SK-N-SH (cell line): ENCODE measurements at regions not wholly inside any gene's neighbourhood (a gene's known extent, or its start where the extent isn't known, plus 50 kb on each side); places are given as distances from the start of the nearest gene placed in this dataset.

Experiments
- CTCF ChIA-PET: fragments of 300-600, 350-600 bp; formaldehyde crosslinking; extraction: SDS; loops from one replicate; lab custom pipeline; 2021; lab: Yijun Ruan, JAX
- POLR2A ChIA-PET: fragments of 350-600 bp; sonication (Branson Sonifier 250); formaldehyde crosslinking; extraction: SDS; loops from one replicate; lab custom pipeline; 2020; ENCODE audit warnings: antibody characterized with exemption, inconsistent platforms; lab: Yijun Ruan, JAX
- DNase-seq: peaks from one replicate; pipeline ENCODE4 v3.0.0; 2012
- H2AFZ ChIP-seq: fragments of 200-600 bp; sonication (generic); 2 replicates; pipeline ENCODE4 v1.8.1; 2016; ENCODE audit warnings: antibody characterized with exemption, mild to moderate bottlenecking, low read depth
- H3F3A ChIP-seq: fragments of 200-600 bp; sonication (generic); replicated peaks from 2 replicates; pipeline ENCODE3; 2016; ENCODE audit warnings: antibody characterized with exemption, mild to moderate bottlenecking; ENCODE audit not compliant: insufficient read depth
- H3K27ac ChIP-seq, 2 experiments: fragments of 200-500 bp in 1 of 2; fragments of 200-600 bp in 1 of 2; sonication (Bioruptor generic) in 1 of 2; sonication (generic), shearing (Covaris generic) in 1 of 2; 2 replicates each; pipeline versions ENCODE4 v1.5.1 to v1.6.1; 2014 to 2016; ENCODE audit warnings: low read depth in 2 of 2, inconsistent platforms in 1 of 2, low read length in 1 of 2, mild to moderate bottlenecking in 1 of 2, mixed read lengths in 1 of 2
- H3K27me3 ChIP-seq: fragments of 200-600 bp; sonication (generic), shearing (Covaris generic); 2 replicates; pipeline ENCODE4 v1.6.1; 2016; ENCODE audit warnings: mixed run types; ENCODE audit not compliant: insufficient read depth
- H3K36me3 ChIP-seq, 2 experiments: fragments of 200-500 bp in 1 of 2; fragments of 200-600 bp in 1 of 2; sonication (Bioruptor generic) in 1 of 2; sonication (generic) in 1 of 2; replicated peaks in 1 of 2; 2 replicates each; pipeline versions ENCODE3 to v1.5.1; 2014 to 2016; ENCODE audit warnings: low read length in 1 of 2, mild to moderate bottlenecking in 1 of 2; ENCODE audit not compliant: insufficient read depth in 2 of 2, control insufficient read depth in 1 of 2
- H3K4me1 ChIP-seq, 2 experiments: fragments of 200-500 bp in 1 of 2; fragments of 200-600 bp in 1 of 2; sonication (Bioruptor generic) in 1 of 2; sonication (generic), shearing (Covaris generic) in 1 of 2; 2 replicates each; pipeline versions ENCODE4 v1.5.1 to v1.6.1; 2014 to 2016; ENCODE audit warnings: low read depth in 1 of 2, low read length in 1 of 2, mixed run types in 1 of 2; ENCODE audit not compliant: insufficient read depth in 2 of 2, control insufficient read depth in 1 of 2
- H3K4me2 ChIP-seq: fragments of 200-600 bp; sonication (generic), shearing (Covaris generic); 2 replicates; pipeline ENCODE4 v1.6.1; 2017; ENCODE audit warnings: mixed run types
- H3K4me3 ChIP-seq, 2 experiments: fragments of 200-500 bp in 1 of 2; fragments of 200-600 bp in 1 of 2; sonication (Bioruptor generic) in 1 of 2; sonication (generic), shearing (Covaris generic) in 1 of 2; 2 replicates each; pipeline versions ENCODE4 v1.5.1 to v1.8.1; 2014 to 2016; ENCODE audit warnings: low read depth in 2 of 2, inconsistent platforms in 1 of 2, low read length in 1 of 2, mild to moderate bottlenecking in 1 of 2, mixed read lengths in 1 of 2, moderate library complexity in 1 of 2
- H3K79me2 ChIP-seq: fragments of 200-600 bp; sonication (generic); 2 replicates; pipeline ENCODE4 v1.8.1; 2017; ENCODE audit warnings: mild to moderate bottlenecking; ENCODE audit not compliant: insufficient read depth
- H3K9ac ChIP-seq: fragments of 200-600 bp; sonication (generic); 2 replicates; pipeline ENCODE4 v1.6.1; 2017; ENCODE audit warnings: mixed run types
- H3K9me2 ChIP-seq: fragments of 200-600 bp; sonication (generic); 2 replicates; pipeline ENCODE4 v1.6.1; 2017; ENCODE audit warnings: mixed run types
- H3K9me3 ChIP-seq: fragments of 200-600 bp; sonication (generic); 2 replicates; pipeline ENCODE4 v1.6.1; 2017; ENCODE audit warnings: mixed run types, mild to moderate bottlenecking, moderate library complexity
- H4K20me1 ChIP-seq: fragments of 200-600 bp; sonication (generic); 2 replicates; pipeline ENCODE4 v1.6.1; 2017; ENCODE audit warnings: mild to moderate bottlenecking, mixed run types; ENCODE audit not compliant: insufficient read depth
- ELF1 ChIP-seq: IDR thresholded peaks from 2 replicates; pipeline ENCODE4 v1.4.0; 2012
- EP300 ChIP-seq, 2 experiments: IDR thresholded peaks; 2 replicates each; pipeline versions ENCODE4 v1.4.0 to v1.6.1; 2012; ENCODE audit warnings: borderline replicate concordance in 1 of 2, low read depth in 1 of 2, low read length in 1 of 2
- FOXJ3 ChIP-seq: sonication (generic); formaldehyde crosslinking; IDR thresholded peaks from 2 replicates; pipeline ENCODE4 v1.5.1; 2020; ENCODE audit warnings: mild to moderate bottlenecking, missing genetic modification reagents
- GABPA ChIP-seq: IDR thresholded peaks from 2 replicates; pipeline ENCODE4 v1.4.0; 2012; ENCODE audit warnings: low read depth, mild to moderate bottlenecking
- GATA2 ChIP-seq: sonication (generic); formaldehyde crosslinking; IDR thresholded peaks from 2 replicates; pipeline ENCODE4 v1.5.0; 2020; ENCODE audit warnings: mild to moderate bottlenecking, missing genetic modification reagents
- IRF3 ChIP-seq: fragments of 150-350 bp; IDR thresholded peaks from 2 replicates; pipeline ENCODE4 v1.6.1; 2016; ENCODE audit warnings: mild to moderate bottlenecking, low read depth, low read length
- JUND ChIP-seq: IDR thresholded peaks from 2 replicates; pipeline ENCODE4 v1.4.0; 2012
- MXI1 ChIP-seq: IDR thresholded peaks from 2 replicates; pipeline ENCODE4 v1.6.1; 2012; ENCODE audit warnings: mild to moderate bottlenecking, low read depth, low read length, improper control_type of control experiment
- RAD21 ChIP-seq: IDR thresholded peaks from 2 replicates; pipeline ENCODE4 v1.6.1; 2012; ENCODE audit warnings: mild to moderate bottlenecking, low read length
- RCOR1 ChIP-seq: fragments of 150-350 bp; IDR thresholded peaks from 2 replicates; pipeline ENCODE4 v1.6.1; 2017; ENCODE audit warnings: antibody characterized with exemption, low read length
- REST ChIP-seq: IDR thresholded peaks from 2 replicates; pipeline ENCODE4 v1.6.1; 2012; ENCODE audit warnings: mild to moderate bottlenecking, low read depth, low read length, moderate library complexity
- RFX5 ChIP-seq: IDR thresholded peaks from 2 replicates; pipeline ENCODE4 v1.6.1; 2012; ENCODE audit warnings: mild to moderate bottlenecking, improper control_type of control experiment, low read length
- SIN3A ChIP-seq: IDR thresholded peaks from 2 replicates; pipeline ENCODE4 v1.6.1; 2012; ENCODE audit warnings: low read depth, mild to moderate bottlenecking, low read length, moderate library complexity, borderline replicate concordance
- TAF1 ChIP-seq: IDR thresholded peaks from 2 replicates; pipeline ENCODE4 v1.6.1; 2012; ENCODE audit warnings: low read depth, mild to moderate bottlenecking, low read length, moderate library complexity, borderline replicate concordance
- USF2 ChIP-seq: fragments of 150-350 bp; IDR thresholded peaks from 2 replicates; pipeline ENCODE4 v1.6.1; 2017; ENCODE audit warnings: antibody characterized with exemption, low read length, low read depth, borderline replicate concordance
- WGBS: methylation state at CpG from one replicate; pipeline ENCODE4 v1.1.6; 2017; ENCODE audit warnings: low lambda C conversion rate; 5-methylcytosine and 5-hydroxymethylcytosine counted together

GRCh38 chr9:118088090-118088489 is 383.9 kb downstream of the TLR4 start:
- Histone ChIP-seq H3F3A (no peaks in the 10 kb centered on the region), H3K9me3 (no peaks in the 10 kb centered on the region), H3K4me1 (no peaks in the 10 kb centered on the region), H3K9ac (no peak overlapping the region), H3K9me2 (no peaks in the 10 kb centered on the region), H3K27ac (no peak overlapping the region), H3K4me2 (no peak overlapping the region), H3K36me3 (no peaks in the 10 kb centered on the region), H3K27me3 (no peaks in the 10 kb centered on the region), H3K4me3 (no peak overlapping the region), H3K79me2 (no peaks in the 10 kb centered on the region), H4K20me1 (no peaks in the 10 kb centered on the region), H2AFZ (no peak overlapping the region)
- CTCF ChIA-PET, result interaction anchor here (1.4 kb wide), 1 partner anchor 14 kb away, joined by 3 read pairs; no protein-coding TSS in a partner anchor
- POLR2A ChIA-PET, result no interaction called here
- TF ChIP-seq RAD21, result no peak
- no peak for TF ChIP-seq RCOR1
- TF ChIP-seq REST, result no peak
- no peak for TF ChIP-seq GABPA
- no peak for TF ChIP-seq USF2
- TF ChIP-seq RFX5, result no peak
- TF ChIP-seq GATA2, result no peak
- TF ChIP-seq FOXJ3 (CRISPR knock-in tag), result no peak
- no peak for TF ChIP-seq SIN3A
- TF ChIP-seq MXI1, result no peak
- TF ChIP-seq TAF1, result no peak
- WGBS, result 31% methylated on average over 2 of the region's 2 CpGs
- DNase-seq, result no peak

GRCh38 chr9:118091226-118091625 is 387.0 kb downstream of the TLR4 start:
- no peak overlapping the region for H3K4me3 ChIP-seq
- H3K36me3 ChIP-seq, result no peaks in the 10 kb centered on the region
- no peaks in the 10 kb centered on the region for H3K4me1 ChIP-seq
- no peaks in the 10 kb centered on the region for H3K79me2 ChIP-seq
- no peak overlapping the region for H3K9ac ChIP-seq
- H3K4me2 ChIP-seq, result no peak overlapping the region
- no peaks in the 10 kb centered on the region for H3F3A ChIP-seq
- WGBS, result 29% methylated on average over 2 of the region's 2 CpGs
- no peak overlapping the region for H2AFZ ChIP-seq
- H4K20me1 ChIP-seq, result no peaks in the 10 kb centered on the region
- H3K9me3 ChIP-seq, result no peaks in the 10 kb centered on the region
- H3K27me3 ChIP-seq, result no peaks in the 10 kb centered on the region
- H3K27ac ChIP-seq, result no peak overlapping the region
- POLR2A ChIA-PET, result no interaction called here
- H3K9me2 ChIP-seq, result no peaks in the 10 kb centered on the region
- CTCF ChIA-PET, result no interaction called here
- no peak for DNase-seq
- TF ChIP-seq GATA2, result no peak
- no peak for TF ChIP-seq SIN3A
- TF ChIP-seq IRF3, result no peak
- TF ChIP-seq JUND, result no peak
- no peak for TF ChIP-seq EP300 (IDR thresholded peaks at IDR 0.05; ENCODE audit: borderline replicate concordance in 1 of 2, low read depth in 1 of 2, low read length in 1 of 2)
- no peak for TF ChIP-seq ELF1
- no peak for TF ChIP-seq TAF1
